Fibroblast of mammary gland (primary cell): ENCODE measurements at regions not wholly inside any gene's neighbourhood (a gene's known extent, or its start where the extent isn't known, plus 50 kb on each side); places are given as distances from the start of the nearest gene placed in this dataset.
A peak's percentile ranks its signal among the peaks of the same experiment; 100 is the strongest.

ENCODE experiments used
- DNase-seq: peaks from one replicate; pipeline ENCODE4 v3.0.0-alpha.2; 2010; ENCODE audit warnings: low read depth
- H3K4me3 ChIP-seq: 2 replicates; pipeline ENCODE4 v1.5.1; 2011; ENCODE audit warnings: low read depth, mild to moderate bottlenecking, low read length, moderate library complexity; ENCODE audit not compliant: control insufficient read depth
- CTCF ChIP-seq: conservative IDR thresholded peaks from 2 replicates; pipeline ENCODE4 v1.5.1; 2011; ENCODE audit warnings: low read depth, low read length, inconsistent platforms; ENCODE audit not compliant: control insufficient read depth, insufficient read depth

DNA sequence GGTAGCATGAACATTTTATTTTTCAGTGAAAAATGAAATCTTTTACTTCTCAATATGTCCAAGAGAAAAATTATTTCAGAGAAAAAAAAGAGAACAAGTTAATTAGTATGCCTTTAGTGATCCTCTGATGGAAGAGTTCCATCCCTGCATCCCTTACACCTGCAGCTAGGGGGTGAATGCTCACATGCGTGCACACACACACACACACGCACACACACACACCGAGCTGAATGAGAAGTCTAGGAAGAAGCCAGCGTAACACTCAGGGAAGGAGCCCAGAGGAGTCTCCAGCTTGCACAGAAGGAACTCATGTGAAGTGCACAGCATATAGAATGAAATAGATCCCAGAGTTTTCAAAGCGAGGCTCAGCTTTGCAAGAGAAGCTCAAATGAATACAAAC is 510.5 kb downstream of the IRS2 start:
- H3K4me3 ChIP-seq = no peak overlapping the region
- no peak for TF ChIP-seq CTCF
- DNase-seq = peak; percentile 31

GRCh38 chr13:109275139-109275745 is 511.1 kb downstream of the IRS2 start:
- H3K4me3 ChIP-seq = no peak overlapping the region
- DNase-seq = no peak
- TF ChIP-seq CTCF = no peak

- no peak for TF ChIP-seq CTCF
- H3K4me3 ChIP-seq = peak overlapping the region; percentile 20
- peak; percentile 94 for DNase-seq
These were observed 512.1 kb downstream of the IRS2 start for GRCh38 chr13:109274188-109274821.

DNA sequence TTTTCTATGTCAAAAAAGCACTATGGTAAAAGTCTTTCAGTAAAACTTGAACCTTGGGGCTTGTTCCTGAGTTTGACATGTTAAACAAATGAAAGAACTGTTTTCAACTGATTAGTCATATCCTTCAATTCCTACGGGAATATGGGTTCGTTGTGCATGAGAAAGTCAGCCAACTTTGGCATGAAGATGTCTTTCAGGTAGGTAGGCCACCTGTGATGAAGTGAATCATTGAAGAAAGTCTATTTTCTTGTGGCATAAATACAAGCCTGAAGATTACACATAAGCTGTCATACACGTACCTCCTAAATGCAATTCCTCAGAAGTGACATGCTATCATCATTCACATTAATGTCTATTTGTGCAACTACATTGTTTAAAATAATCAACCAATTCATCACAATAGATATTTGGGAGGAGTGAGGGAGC is 513.0 kb downstream of the IRS2 start:
- DNase-seq = peak; percentile 88
- peak overlapping the region; percentile 39 for H3K4me3 ChIP-seq
- TF ChIP-seq CTCF = no peak

GRCh38 chr13:109272595-109273325 is 513.6 kb downstream of the IRS2 start:
- no peak for TF ChIP-seq CTCF
- DNase-seq = no peak
- H3K4me3 ChIP-seq = peak overlapping the region; percentile 39

DNA sequence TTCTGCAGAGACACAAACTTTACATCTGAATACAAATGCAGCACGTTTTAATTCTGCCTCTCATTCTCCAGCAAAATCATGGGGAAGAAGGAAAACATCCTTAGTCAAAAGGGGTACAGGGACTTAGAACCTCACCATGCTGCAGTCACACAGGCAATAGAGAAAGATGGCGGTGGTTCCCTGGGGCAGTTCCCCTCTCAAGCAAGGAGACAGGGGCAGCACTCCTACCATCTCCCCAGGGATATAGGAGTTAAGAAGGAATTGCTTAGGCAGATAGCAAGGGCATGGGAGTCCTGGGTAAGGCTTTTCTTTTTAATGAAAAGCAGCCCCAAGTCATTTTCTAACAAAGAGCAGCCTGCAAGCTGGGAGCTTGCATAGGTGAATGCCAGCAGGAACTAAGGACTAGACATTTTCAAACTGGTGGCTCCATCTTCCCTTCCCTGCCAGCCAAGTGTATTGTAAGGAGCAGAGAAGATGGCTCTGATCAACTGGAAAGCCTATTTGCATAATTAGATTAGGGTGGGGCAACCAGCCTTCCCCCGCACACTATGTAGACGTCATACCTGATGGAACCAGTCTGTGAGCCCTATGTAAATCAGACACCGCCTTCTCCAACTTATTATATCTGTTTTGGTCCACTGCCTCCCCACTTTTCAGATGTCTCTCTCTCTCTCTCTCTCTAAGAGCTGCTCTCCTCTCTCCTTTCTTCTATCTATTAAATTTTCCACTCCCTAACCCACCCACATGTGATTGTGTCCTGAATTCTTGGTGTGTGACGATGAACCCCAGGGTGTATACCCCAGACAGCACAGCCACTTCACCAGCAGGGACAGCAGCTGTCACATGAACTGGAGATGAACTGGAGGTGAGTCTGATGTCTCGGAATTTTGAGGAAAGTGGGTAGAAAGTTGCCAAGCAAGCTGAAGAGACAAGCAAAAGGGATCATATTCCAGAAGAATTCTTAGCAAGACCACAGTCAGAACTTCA is 514.5 kb downstream of the IRS2 start:
- peak overlapping the region; percentile 39 for H3K4me3 ChIP-seq
- no peak for TF ChIP-seq CTCF
- DNase-seq = peak; percentile 70
